GM21390 (cell line): ENCODE measurements at regions not wholly inside any gene's neighbourhood (a gene's known extent, or its start where the extent isn't known, plus 50 kb on each side); places are given as distances from the start of the nearest gene placed in this dataset.

Experiments used
- ATAC-seq: cut with Tn5 transposase; IDR thresholded peaks from one replicate; pipeline ENCODE4 v1.9.1; 2021; ENCODE audit not compliant: unreplicated experiment

DNA sequence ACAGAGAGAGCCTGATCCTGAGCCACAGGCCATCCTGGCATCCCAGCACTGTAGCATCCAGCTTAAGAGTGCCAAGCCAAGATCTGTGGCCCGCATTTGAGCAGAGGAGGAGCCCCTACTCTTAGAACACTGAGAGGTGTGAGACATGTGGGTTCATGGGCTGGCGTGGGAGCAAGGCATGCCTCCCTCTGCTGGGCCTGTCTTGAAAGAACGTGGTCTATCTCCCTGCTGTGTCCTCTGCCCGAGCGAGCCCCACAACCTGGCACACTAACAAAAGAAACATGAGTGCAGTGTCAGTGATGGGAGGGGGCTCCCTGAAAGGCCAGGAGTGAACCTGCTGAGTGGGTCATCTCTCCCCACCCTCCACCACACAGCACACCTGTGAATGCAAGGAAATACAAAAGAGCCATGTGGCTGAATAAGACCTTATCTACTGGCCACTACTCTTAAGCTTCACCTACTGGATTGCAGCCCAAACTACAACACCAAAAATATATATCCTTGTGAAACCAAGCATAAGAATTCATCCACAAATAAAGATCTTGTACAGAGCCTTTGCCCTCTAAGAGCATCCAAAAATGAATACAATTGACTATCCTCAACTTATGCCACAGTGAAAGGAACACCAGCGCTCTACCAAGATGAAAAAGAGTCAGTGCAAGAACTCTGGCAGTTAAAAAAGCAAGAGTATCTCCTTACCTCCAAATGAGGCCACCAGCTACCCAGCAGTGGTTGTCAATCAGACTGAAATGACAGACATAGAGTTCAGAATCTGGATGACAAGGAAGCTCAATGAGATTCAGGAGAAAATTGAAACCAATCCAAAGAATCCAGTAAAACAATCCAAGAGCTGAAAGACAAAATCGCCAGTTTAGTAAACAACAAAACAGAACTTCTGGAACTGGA lies 259.4 kb upstream of the DAB1 start:
- ATAC-seq: no peak

DNA sequence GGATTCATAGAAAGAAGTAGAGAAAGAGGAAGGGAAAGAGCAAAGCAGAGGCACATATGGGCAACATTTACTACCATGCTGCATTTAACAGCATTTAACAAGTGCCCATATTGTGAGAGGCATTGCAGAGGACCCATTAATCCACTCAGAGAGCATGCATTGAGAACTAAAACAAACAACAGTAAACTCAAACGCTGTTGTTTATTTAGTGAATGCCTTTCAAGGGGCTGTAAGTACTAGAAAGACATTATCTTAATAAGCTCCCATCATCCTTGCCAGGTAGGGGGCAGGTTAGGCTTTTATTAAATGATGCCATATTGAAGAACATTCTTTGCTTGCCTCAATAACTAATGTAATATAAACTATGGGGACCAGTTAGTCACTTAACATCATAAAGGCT lies 254.3 kb upstream of the DAB1 start:
- ATAC-seq: no peak

DNA sequence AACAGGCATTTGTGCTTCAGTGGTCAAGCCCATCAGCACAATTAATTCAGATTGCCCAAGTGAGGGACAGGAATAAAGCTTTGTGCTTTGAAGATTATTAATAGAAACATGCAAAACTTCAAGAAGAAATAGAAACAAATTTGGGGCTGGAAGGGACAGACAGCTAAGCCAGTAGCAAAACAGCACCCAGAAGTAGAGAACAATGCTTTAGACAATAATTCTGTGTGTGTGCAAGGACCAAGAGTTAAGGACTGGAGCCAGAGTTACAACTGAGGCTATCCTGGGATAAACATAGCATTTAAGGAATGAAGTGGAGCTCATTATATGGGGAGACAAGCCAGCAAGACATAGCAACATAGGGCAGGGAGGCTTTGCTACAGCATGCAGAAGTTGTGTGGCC lies 251.9 kb upstream of the DAB1 start:
- ATAC-seq: no peak

DNA sequence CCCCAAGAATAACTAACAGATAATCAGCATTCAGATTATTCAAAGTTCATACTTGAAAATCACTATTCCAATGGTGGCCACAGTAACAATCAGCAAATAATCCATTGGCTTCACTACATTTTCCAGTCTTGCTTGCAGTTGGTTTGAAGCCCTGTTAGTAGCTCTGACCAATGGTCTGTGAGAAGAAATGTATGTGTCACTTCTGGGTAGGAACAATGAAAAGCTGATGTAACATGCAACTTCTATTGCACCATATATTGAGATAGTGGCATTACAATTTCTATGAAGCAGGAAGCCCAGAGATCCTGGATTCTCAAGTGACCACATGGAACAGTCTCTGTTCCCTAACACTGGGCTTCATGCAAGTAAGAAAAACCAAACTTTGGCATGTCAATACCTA lies 250.9 kb upstream of the DAB1 start:
- ATAC-seq: no peak

DNA sequence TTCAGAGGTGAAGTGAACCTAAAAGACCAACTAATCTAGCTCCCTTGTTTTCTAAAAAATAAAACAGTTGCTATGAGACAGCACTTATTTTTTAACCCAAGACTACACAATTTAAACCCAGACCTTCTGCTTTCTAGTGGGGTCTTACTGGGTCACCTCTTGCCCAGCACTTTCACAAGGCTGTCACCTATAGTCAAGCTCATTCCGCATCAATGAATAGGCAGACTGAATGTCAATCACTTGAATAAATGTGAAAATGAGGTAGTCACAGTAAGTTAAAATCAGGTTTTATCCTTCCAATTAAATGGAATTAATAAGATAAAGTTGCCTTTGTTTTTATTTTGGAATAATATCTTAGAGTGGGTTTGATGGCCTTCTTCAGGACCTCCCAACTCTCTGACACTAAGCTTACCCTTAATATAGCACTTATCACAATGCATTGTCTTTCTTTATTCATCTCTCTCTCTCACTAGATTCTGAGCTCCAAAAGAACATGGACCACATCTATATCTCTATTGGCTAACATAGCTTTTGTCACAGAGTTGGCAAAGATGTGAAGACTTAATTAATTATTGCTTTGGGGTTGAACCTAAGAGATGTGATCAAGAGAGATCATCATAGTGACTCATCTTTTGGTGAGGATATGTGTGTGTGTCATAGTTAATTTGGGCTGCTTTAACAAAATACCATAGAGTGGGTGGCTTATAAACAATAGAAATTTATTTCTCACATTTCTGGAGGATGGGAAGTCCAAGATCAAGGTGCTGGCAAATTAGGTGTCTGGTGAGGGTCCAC lies 248.7 kb upstream of the DAB1 start:
- no peak for ATAC-seq

DNA sequence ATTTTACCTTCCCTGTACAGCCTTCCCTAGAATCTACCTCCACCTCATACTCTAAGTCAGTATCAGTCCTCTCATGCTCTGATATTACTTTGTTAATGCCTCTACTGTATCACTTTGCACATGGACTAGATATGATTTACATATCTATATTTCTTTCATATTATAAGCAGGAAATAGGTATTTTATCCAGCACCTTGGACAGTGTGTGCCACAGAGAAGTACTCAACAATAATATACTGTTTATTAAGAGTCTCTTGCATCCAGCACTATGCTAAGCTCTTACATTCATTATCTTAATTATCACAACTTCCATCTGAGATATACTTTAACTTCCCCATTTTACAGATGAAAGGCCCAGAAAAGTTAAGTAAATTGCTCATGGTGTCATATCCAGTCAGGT lies 247.9 kb upstream of the DAB1 start:
- ATAC-seq: no peak

DNA sequence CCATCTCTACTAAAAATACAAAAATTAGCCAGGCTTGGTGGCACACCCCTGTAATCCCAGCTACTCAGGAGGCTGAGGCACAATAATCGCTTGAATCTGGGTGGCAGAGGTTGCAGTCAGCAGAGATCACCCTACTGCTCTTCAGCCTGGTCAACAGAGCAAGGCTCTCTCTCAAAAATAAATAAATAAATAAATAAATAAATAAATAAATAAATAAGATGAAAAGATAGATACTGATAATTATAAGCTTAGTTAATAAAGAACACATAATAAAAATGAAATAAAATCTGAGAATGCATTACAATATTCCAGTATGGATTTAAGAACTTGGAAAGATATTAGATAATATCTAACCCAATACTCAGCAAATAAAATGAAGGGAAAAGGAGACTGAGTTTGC lies 235.9 kb upstream of the DAB1 start:
- no peak for ATAC-seq

DNA sequence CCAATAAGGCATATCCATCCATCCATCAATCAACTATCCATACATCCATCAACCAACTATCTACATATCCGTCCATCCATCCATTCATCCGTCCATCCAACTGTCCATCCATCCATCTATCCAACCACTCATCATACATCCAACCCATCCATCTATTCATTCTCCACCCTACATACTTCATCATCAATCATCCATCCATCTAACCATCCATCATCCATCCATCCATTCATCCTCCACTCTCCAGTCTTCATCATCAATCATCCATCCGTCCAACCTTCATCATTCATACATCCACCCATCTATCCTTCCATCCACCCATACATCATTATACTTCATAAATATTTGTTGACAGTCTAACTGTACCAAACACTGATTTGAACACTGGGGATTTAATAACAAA lies 231.3 kb upstream of the DAB1 start:
- ATAC-seq: no peak

DNA sequence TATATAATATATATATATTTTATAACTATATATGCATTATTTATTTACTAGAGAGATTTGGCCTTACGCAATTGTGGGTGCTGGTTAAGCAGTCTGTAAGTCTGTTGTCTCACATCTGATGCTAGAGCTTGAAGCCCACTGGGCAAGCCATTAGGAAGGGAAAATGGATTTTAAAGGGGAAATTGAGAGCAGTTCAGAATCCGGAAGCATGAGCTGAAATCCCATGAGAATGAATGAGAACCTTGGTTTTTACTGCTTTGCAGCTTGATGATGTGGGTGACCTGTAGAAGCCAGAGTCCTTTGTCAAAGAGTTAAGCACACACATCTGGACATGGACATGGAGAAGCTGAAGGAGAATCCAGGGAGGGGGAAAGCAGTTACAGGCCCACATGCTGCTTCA lies 220.8 kb upstream of the DAB1 start:
- ATAC-seq: no peak

DNA sequence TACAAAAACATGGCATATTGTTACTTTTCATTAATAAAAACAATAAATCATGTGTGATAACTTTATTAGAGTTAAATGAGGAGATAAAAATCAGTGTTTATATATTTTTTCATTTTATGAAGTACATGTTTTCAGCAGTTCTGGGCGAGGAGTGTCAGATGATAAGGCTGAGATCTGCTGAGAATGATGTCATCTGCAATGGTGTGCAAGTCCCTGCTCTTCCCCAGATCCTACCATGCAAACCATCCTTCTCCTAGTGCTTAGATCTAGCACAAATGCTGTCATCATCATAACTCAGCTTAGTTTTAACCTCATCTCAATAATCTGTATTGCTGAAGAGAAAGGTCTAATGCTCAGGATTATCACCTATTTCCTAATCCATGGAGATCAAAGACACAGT lies 214.4 kb upstream of the DAB1 start:
- no peak for ATAC-seq

DNA sequence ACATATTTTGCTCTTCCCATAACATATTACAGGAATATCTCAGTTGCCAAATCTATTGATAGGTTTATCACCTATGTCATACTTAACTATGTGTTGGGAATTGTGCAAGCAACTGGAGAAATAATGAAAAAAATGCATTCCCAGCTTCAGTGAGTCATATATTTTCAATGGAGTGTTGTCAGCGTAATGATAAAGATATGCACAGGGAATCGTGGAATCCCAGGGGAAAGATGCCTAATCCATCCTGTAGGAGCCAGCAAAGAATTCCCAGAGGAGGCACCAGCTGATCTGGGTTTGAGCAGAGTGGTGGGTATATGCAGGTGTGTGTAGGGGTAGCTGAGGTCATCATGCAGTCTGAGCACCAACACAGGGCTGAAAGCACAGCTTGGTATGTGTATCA lies 213.3 kb upstream of the DAB1 start:
- ATAC-seq: no peak

DNA sequence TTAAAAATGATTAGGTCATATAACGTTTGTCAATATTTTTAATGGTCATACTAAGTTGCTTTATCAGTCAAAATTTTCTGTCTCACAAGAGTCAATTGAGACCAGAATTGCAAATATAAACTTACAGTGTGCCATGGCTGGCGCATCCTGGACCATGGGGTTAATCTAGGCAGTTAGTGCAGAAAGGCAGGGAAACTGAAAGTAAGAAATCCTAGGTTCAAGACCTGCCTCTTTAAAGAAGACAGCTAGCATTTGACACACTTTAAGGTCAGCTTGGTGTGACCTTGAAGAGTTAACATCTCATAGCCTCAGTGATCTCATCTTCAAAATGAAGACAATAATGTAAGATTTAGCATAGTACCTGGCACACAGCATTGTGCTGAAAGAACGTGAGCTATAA lies 210.0 kb upstream of the DAB1 start:
- no peak for ATAC-seq

DNA sequence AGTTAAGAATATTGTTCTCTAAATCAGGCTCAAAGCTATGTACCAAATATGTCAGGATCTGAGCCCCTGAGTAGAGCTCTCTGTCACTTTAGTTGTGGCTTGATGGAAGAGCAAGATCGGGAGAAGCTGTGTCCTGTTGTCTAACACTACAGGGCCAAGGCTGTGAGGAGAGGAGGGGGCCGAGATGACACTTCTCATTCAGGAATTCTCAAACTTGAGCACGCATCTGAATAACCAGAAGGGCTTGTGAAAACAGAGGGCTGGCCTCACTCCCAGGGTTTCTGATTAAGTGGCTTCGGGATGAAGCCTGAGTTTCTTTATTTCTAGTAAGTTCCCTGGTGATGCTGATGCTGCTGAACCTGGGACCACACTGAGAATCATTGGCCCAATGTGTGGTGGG lies 209.2 kb upstream of the DAB1 start:
- no peak for ATAC-seq

DNA sequence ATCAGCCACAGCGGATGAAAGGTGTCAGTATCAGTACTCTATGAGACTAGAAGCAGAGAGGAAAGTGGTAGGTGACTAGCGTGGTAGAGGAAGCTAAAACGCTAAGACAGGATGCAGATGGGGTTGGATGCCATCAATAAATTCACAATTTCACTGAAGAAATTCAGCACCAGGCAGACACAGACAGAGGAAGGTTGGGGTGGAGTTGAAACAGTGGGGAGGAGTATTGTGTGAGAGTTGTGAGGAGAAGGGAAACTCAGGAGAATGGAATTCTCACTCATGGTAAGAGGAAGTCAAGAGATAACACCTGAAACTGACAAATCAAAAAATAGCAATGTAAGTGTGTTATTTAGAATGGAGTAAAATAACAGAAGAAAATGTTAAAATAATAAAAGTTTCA lies 208.5 kb upstream of the DAB1 start:
- no peak for ATAC-seq

DNA sequence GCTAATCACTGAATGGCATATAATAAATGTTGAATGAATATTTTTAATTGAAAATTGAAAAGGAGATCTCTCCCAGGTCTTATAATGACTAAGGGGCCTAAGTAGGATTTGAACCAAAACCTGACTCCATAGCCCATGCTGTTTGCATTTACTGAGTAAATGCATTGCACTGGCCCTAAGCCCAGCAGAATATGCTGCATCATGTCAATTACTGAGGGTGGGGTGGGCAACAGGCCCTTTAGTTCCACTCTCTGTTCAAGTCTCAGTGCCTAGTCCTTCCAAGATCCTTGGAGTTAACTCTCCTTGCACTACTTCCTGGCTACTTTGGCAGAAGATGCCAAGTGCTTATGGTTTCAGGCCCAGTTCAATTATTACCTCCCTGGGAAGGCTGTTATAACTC lies 203.8 kb upstream of the DAB1 start:
- ATAC-seq: no peak

DNA sequence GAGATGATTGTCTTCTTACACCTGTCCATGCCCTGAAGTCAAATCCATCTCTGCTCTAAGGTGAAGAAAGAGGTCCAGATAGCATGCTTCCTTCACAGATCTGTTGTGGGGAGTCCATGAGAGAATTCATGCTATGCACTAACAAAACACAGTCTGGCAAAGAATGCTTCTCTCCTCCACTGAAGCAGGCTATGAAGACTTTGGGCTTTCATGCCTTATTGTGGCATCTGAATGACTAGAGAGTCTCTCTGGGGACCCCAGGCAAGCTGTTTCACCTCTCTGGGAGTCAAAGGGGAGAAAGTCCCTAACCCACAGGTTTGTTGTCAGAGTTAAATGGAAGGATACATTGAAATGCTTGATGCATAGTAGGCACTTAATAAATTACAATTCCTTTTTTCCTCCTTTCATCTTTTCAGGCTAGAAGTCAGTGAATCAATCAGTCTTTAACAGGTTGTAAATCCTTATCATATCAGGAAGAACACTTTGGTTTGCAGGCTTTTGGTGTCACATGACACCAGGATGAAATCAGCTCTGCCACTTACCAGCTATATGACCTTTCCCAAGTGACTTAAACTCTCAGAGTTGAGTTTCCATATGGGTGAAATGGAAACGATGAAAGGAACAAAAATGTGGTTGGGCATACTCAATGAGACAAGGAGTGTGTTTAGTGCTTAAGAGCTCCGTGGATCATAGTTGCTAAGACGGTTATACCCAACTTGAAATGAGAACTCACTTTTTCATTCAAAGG lies 200.1 kb upstream of the DAB1 start:
- no peak for ATAC-seq

DNA sequence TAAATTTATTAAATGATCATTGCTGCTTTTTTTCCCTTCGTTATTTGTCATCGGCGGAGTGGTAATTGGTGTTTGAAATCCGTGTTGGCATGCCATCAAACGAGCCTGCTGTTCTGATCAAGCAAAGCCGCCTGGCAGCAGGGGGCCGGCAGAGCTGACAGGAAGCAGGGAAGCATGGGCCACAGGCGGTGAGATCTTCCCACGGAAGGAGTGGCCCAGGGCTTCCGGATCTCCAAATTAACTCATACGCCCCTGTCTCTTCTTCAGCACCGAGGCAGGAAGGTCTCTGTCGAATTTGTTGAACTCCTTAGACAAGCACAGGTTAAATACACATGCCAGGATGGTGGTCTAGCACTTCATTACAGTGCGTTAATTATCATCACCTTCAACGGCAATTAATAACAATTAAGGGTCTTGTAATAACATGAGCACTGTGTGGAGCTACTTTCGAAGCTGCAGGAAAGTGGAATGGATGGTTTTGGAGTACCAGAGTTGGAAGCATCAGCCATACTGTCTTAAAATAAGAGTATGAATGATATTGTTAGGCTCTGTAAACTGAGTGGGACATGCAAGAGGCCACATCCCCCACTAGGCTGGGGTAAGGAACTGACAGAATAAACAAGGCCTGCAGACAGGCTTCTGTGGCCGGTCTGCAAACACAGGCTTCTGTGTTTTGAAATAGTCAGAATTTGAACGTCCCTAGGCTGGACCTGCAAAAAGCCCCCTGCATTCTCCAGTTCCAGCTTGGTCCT lies 199.4 kb upstream of the DAB1 start:
- ATAC-seq: no peak

DNA sequence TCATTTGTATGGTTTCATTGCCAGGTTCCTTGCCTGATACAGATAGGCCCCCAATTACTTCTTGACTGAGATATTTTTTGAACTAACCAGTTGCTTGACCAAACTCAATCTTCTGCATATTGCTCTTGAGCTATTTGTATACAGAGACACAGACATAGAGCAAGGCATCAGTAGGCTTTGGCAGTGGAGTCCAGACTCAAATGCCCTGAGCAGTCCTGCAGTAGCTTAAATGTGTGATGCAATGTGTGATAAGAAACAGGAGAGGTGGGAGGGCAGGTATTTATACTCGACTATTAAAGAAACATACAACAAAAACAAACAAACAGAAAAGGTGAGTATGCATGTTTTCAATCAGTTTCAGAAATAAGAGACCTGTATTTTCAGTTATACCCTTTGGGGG lies 197.9 kb upstream of the DAB1 start:
- no peak for ATAC-seq

DNA sequence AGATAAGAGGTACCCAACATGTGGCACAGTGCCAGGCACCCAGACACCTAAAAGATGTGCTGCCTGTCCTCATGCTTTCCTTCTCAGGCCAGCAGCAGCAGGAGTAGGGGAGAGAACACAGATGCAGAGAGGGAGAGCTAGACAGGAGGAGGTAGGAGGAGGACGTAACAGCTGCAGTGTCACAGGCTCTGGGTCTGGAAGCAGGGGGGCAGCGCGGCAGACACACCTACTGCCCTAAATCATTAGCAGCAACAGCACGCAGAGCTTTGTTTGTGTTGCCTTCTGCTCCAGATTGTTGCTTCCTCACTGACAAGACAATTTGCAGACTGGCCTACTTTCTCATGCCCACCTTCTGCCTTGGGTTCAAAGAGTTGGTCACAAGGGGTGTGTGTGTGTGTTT lies 196.7 kb upstream of the DAB1 start:
- no peak for ATAC-seq

DNA sequence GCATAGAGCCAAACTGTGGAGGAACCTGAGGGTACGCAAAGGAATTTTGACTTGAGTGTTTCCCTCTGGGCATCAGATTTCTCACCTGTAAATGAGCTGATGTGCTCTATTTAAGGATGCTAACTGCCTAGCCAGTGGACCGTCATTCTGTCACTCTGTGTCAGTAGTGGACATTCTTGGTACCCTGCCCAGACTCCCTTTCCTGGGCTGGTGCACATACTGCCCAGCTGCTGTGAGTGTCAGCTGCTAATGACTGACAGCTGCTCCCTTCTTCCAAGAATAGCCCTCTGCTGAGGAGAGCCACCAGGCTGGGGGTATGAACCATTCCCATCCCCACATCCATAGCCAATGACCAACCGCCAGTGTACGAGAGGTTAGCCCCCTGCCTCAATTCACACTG lies 193.1 kb upstream of the DAB1 start:
- ATAC-seq: no peak

DNA sequence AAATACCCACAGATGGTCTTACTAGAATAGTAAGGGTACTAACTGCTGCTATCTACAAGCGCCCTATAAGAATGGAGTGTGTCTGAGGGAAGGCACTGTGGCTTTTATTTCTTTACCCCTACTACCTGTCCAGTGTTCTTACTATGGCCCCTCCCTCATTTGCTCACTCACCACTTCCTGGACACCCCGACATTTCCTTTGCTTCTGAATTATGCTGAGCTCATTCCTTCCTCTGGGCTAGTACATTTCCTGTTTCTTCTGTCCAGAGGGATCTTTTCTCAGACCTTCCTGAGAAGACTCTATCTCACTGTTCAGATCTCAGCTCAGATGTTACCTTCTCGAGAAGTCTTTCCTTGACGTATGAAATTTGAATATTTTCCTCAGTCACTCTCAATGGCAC lies 192.1 kb upstream of the DAB1 start:
- ATAC-seq: no peak
